ENCODE measurements at regions not wholly inside any gene's neighbourhood (a gene's known extent, or its start where the extent isn't known, plus 50 kb on each side); places are given as distances from the start of the nearest gene placed in this dataset.
"Not testable (repeated sequence)": the region's sequence is repeated elsewhere in the genome, so short reads cannot be mapped to it uniquely, and the experiment has no call there.

GRCh38 chr3:6468589-6468988 is 392.3 kb upstream of the GRM7 start:
- H3K4me3 ChIP-seq (ENCODE audit: low read length in 3 of 3), result no peak overlapping the region
- FAIRE-seq, result no peak
- no peak overlapping the region for H3K27ac ChIP-seq (ENCODE audit: low read depth in 2 of 2, low read length in 2 of 2)
- DNase-seq, result no peak
- H3K4me1 ChIP-seq (ENCODE audit: control insufficient read depth in 2 of 3, insufficient read depth in 2 of 3, low read depth in 1 of 3, low read length in 3 of 3), result no peaks in the 10 kb centered on the region
- H3K9me3 ChIP-seq (ENCODE audit: control insufficient read depth in 2 of 3, insufficient read depth in 1 of 3, low read length in 3 of 3), result no peaks in the 10 kb centered on the region
- TF ChIP-seq CTCF (IDR thresholded peaks at IDR 0.05; ENCODE audit: borderline replicate concordance, extremely low read depth, insufficient read depth), result no peak
- no peaks in the 10 kb centered on the region for H3K27me3 ChIP-seq (ENCODE audit: control insufficient read depth, insufficient read depth, low read length)
- intact Hi-C loops (cut with DNase I), result no loop called here
- H3K9ac ChIP-seq (ENCODE audit: low read length in 3 of 3), result no peak overlapping the region
- H3K36me3 ChIP-seq (ENCODE audit: control insufficient read depth in 2 of 3, insufficient read depth in 3 of 3, low read length in 3 of 3), result no peaks in the 10 kb centered on the region

GRCh38 chr3:6471744-6472143 is 389.2 kb upstream of the GRM7 start:
- intact Hi-C loops (cut with DNase I), result no loop called here
- Histone ChIP-seq H3K27ac (ENCODE audit: low read depth in 2 of 2, low read length in 2 of 2) (no peak overlapping the region), H3K4me3 (ENCODE audit: low read length in 3 of 3) (no peak overlapping the region), H3K4me1 (ENCODE audit: control insufficient read depth in 2 of 3, insufficient read depth in 2 of 3, low read depth in 1 of 3, low read length in 3 of 3) (no peaks in the 10 kb centered on the region), H3K36me3 (ENCODE audit: control insufficient read depth in 2 of 3, insufficient read depth in 3 of 3, low read length in 3 of 3) (no peaks in the 10 kb centered on the region), H3K9ac (ENCODE audit: low read length in 3 of 3) (no peak overlapping the region), H3K27me3 (ENCODE audit: control insufficient read depth, insufficient read depth, low read length) (no peaks in the 10 kb centered on the region), H3K9me3 (ENCODE audit: control insufficient read depth in 2 of 3, insufficient read depth in 1 of 3, low read length in 3 of 3) (no peaks in the 10 kb centered on the region)
- no peak for FAIRE-seq
- no peak for TF ChIP-seq CTCF (IDR thresholded peaks at IDR 0.05; ENCODE audit: borderline replicate concordance, extremely low read depth, insufficient read depth)
- DNase-seq, result no peak

DNA sequence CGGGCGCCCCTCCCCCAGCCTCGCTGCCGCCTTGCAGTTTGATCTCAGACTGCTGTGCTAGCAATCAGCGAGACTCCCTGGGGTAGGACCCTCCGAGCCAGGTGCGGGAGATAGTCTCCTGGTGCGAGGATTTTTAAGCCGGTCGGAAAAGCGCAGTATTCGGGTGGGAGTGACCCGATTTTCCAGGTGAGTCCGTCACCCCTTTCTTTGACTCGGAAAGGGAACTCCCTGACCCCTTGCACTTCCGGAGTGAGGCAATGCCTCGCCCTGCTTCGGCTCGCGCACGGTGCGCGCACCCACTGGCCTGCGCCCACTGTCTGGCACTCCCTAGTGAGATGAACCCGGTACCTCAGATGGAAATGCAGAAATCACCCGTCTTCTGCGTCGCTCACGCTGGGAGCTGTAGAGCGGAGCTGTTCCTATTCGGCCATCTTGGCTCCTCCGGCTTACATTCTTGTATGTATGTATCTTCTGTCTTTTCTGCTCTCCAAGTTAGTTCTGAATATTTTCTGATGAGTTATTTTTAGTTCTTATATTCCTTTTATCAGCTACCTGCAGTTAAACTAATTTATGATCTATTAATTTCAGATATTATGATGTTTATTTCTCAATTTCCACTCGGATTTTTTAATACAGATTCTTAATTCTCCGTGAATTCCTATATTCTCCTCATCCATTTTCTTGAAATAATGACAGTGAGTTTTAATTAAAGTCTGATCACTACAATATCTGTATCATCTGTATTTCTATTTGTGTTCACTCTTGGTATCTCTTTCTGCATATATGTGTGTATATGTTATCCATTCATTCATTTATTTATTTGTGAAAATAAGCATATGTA is 370.2 kb upstream of the GRM7 start:
- FAIRE-seq; H3K9ac ChIP-seq (ENCODE audit: low read length in 3 of 3); intact Hi-C loops (cut with DNase I); H3K36me3 ChIP-seq (ENCODE audit: control insufficient read depth in 2 of 3, insufficient read depth in 3 of 3, low read length in 3 of 3); H3K4me1 ChIP-seq (ENCODE audit: control insufficient read depth in 2 of 3, insufficient read depth in 2 of 3, low read depth in 1 of 3, low read length in 3 of 3); H3K9me3 ChIP-seq (ENCODE audit: control insufficient read depth in 2 of 3, insufficient read depth in 1 of 3, low read length in 3 of 3); H3K4me3 ChIP-seq (ENCODE audit: low read length in 3 of 3); DNase-seq; H3K27me3 ChIP-seq (ENCODE audit: control insufficient read depth, insufficient read depth, low read length); H3K27ac ChIP-seq (ENCODE audit: low read depth in 2 of 2, low read length in 2 of 2): not testable (repeated sequence)

- intact Hi-C loops (cut with DNase I), result no loop called here
- TF ChIP-seq CTCF (IDR thresholded peaks at IDR 0.05; ENCODE audit: borderline replicate concordance, extremely low read depth, insufficient read depth), result no peak
- Histone ChIP-seq H3K9me3 (ENCODE audit: control insufficient read depth in 2 of 3, insufficient read depth in 1 of 3, low read length in 3 of 3) (no peaks in the 10 kb centered on the region), H3K9ac (ENCODE audit: low read length in 3 of 3) (no peak overlapping the region), H3K27ac (ENCODE audit: low read depth in 2 of 2, low read length in 2 of 2) (no peak overlapping the region), H3K4me3 (ENCODE audit: low read length in 3 of 3) (no peak overlapping the region), H3K27me3 (ENCODE audit: control insufficient read depth, insufficient read depth, low read length) (no peaks in the 10 kb centered on the region), H3K4me1 (ENCODE audit: control insufficient read depth in 2 of 3, insufficient read depth in 2 of 3, low read depth in 1 of 3, low read length in 3 of 3) (no peaks in the 10 kb centered on the region), H3K36me3 (ENCODE audit: control insufficient read depth in 2 of 3, insufficient read depth in 3 of 3, low read length in 3 of 3) (no peaks in the 10 kb centered on the region)
- DNase-seq (no peak), FAIRE-seq (no peak)
These were observed 369.1 kb upstream of the GRM7 start for GRCh38 chr3:6491768-6492167.

Measured in kidney (tissue), 13 donors.